NOMO-1 treated with dmso at 0.1 percent for 144 hours (cell line): ENCODE measurements at regions not wholly inside any gene's neighbourhood (a gene's known extent, or its start where the extent isn't known, plus 50 kb on each side); places are given as distances from the start of the nearest gene placed in this dataset.
"Not testable (repeated sequence)": the region's sequence is repeated elsewhere in the genome, so short reads cannot be mapped to it uniquely, and the experiment has no call there.

ENCODE experiments used
- DNase-seq: peaks from one replicate; lab custom pipeline; 2025; ENCODE audit not compliant: unreplicated experiment; lab: John Stamatoyannopoulos, UW

GRCh38 chr2:8252997-8253694 is 428.7 kb upstream of the ID2 start:
- no peak for DNase-seq

GRCh38 chr2:8253781-8254180 is 428.1 kb upstream of the ID2 start:
- no peak for DNase-seq

- not testable (repeated sequence) for DNase-seq
Observed at GRCh38 chr2:8254214-8254613, 427.6 kb upstream of the ID2 start.

GRCh38 chr2:8254791-8255447 is 426.9 kb upstream of the ID2 start:
- DNase-seq = no peak

GRCh38 chr2:8255448-8255800 is 426.4 kb upstream of the ID2 start:
- no peak for DNase-seq

- no peak for DNase-seq
Observed at GRCh38 chr2:8256905-8257304, 425.0 kb upstream of the ID2 start.

GRCh38 chr2:8257502-8257901 is 424.4 kb upstream of the ID2 start:
- no peak for DNase-seq

GRCh38 chr2:8258406-8258805 is 423.4 kb upstream of the ID2 start:
- DNase-seq = no peak

GRCh38 chr2:8259106-8259840 is 422.6 kb upstream of the ID2 start:
- DNase-seq = no peak

GRCh38 chr2:8259841-8260178 is 422.0 kb upstream of the ID2 start:
- DNase-seq = no peak

- DNase-seq = no peak
Observed at GRCh38 chr2:8260213-8260612, 421.6 kb upstream of the ID2 start.

- no peak for DNase-seq
Observed at GRCh38 chr2:8263901-8264300, 418.0 kb upstream of the ID2 start.

- no peak for DNase-seq
Observed at GRCh38 chr2:8264981-8265380, 416.9 kb upstream of the ID2 start.

GRCh38 chr2:8265476-8266226 is 416.2 kb upstream of the ID2 start:
- no peak for DNase-seq

GRCh38 chr2:8266563-8266962 is 415.3 kb upstream of the ID2 start:
- DNase-seq = no peak

- DNase-seq = no peak
Observed at GRCh38 chr2:8267048-8267447, 414.8 kb upstream of the ID2 start.

GRCh38 chr2:8267721-8268120 is 414.1 kb upstream of the ID2 start:
- no peak for DNase-seq

GRCh38 chr2:8268172-8268783 is 413.6 kb upstream of the ID2 start:
- DNase-seq = no peak

- no peak for DNase-seq
Observed at GRCh38 chr2:8270699-8271098, 411.2 kb upstream of the ID2 start.

- DNase-seq = no peak
Observed at GRCh38 chr2:8271461-8271860, 410.4 kb upstream of the ID2 start.

- no peak for DNase-seq
Observed at GRCh38 chr2:8276026-8276425, 405.8 kb upstream of the ID2 start.
